ENCODE measurements at regions not wholly inside any gene's neighbourhood (a gene's known extent, or its start where the extent isn't known, plus 50 kb on each side); places are given as distances from the start of the nearest gene placed in this dataset.

- no peaks in the 10 kb centered on the region for H3K36me3 ChIP-seq
- H3K27me3 ChIP-seq (replicated peaks; ENCODE audit: insufficient read depth), result no peaks in the 10 kb centered on the region
- no peak overlapping the region for H3K4me3 ChIP-seq
- ATAC-seq (ENCODE audit: insufficient number of reproducible peaks, low FRiP score, low read depth) (no peak), DNase-seq (ENCODE audit: low spot score) (no peak)
- no peak for TF ChIP-seq CTCF (IDR thresholded peaks at IDR 0.05)
- no peak overlapping the region for H3K27ac ChIP-seq
- H3K4me1 ChIP-seq (ENCODE audit: control insufficient read depth in 1 of 2, low read depth in 2 of 2), result no peaks in the 10 kb centered on the region
- H3K9me3 ChIP-seq, result peaks cover 3% of the 10 kb centered on the region
Measured at GRCh38 chr13:69565334-69565733, 542.3 kb upstream of the ATXN8OS start.

- DNase-seq (ENCODE audit: low spot score) (no peak), ATAC-seq (ENCODE audit: insufficient number of reproducible peaks, low FRiP score, low read depth) (no peak)
- Histone ChIP-seq H3K4me3 (no peak overlapping the region), H3K36me3 (no peaks in the 10 kb centered on the region), H3K9me3 (peaks cover 3% of the 10 kb centered on the region), H3K4me1 (ENCODE audit: control insufficient read depth in 1 of 2, low read depth in 2 of 2) (no peaks in the 10 kb centered on the region), H3K27ac (no peak overlapping the region), H3K27me3 (replicated peaks; ENCODE audit: insufficient read depth) (no peaks in the 10 kb centered on the region)
- no peak for TF ChIP-seq CTCF (IDR thresholded peaks at IDR 0.05)
Measured at GRCh38 chr13:69556540-69557196, 551.0 kb upstream of the ATXN8OS start.

GRCh38 chr13:69553976-69554375 is 553.6 kb upstream of the ATXN8OS start:
- TF ChIP-seq CTCF (IDR thresholded peaks at IDR 0.05), result no peak
- Histone ChIP-seq H3K36me3 (no peaks in the 10 kb centered on the region), H3K27ac (no peak overlapping the region), H3K27me3 (replicated peaks; ENCODE audit: insufficient read depth) (no peaks in the 10 kb centered on the region), H3K4me3 (no peak overlapping the region), H3K4me1 (ENCODE audit: control insufficient read depth in 1 of 2, low read depth in 2 of 2) (no peaks in the 10 kb centered on the region), H3K9me3 (no peaks in the 10 kb centered on the region)
- DNase-seq (ENCODE audit: low spot score) (no peak), ATAC-seq (ENCODE audit: insufficient number of reproducible peaks, low FRiP score, low read depth) (no peak)

GRCh38 chr13:69551193-69551592 is 556.4 kb upstream of the ATXN8OS start:
- DNase-seq (ENCODE audit: low spot score) (no peak), ATAC-seq (ENCODE audit: insufficient number of reproducible peaks, low FRiP score, low read depth) (no peak)
- Histone ChIP-seq H3K27me3 (replicated peaks; ENCODE audit: insufficient read depth) (no peaks in the 10 kb centered on the region), H3K9me3 (no peaks in the 10 kb centered on the region), H3K27ac (no peak overlapping the region), H3K4me1 (ENCODE audit: control insufficient read depth in 1 of 2, low read depth in 2 of 2) (no peaks in the 10 kb centered on the region), H3K36me3 (no peaks in the 10 kb centered on the region), H3K4me3 (no peak overlapping the region)
- no peak for TF ChIP-seq CTCF (IDR thresholded peaks at IDR 0.05)

GRCh38 chr13:69547780-69548179 is 559.8 kb upstream of the ATXN8OS start:
- ATAC-seq (ENCODE audit: insufficient number of reproducible peaks, low FRiP score, low read depth) (no peak), DNase-seq (ENCODE audit: low spot score) (no peak)
- Histone ChIP-seq H3K4me1 (ENCODE audit: control insufficient read depth in 1 of 2, low read depth in 2 of 2) (no peaks in the 10 kb centered on the region), H3K4me3 (no peak overlapping the region), H3K27me3 (replicated peaks; ENCODE audit: insufficient read depth) (no peaks in the 10 kb centered on the region), H3K9me3 (no peaks in the 10 kb centered on the region), H3K36me3 (no peaks in the 10 kb centered on the region), H3K27ac (no peak overlapping the region)
- no peak for TF ChIP-seq CTCF (IDR thresholded peaks at IDR 0.05)
